Astrocyte (in vitro differentiated cells and primary cell): ENCODE measurements at regions not wholly inside any gene's neighbourhood (a gene's known extent, or its start where the extent isn't known, plus 50 kb on each side); places are given as distances from the start of the nearest gene placed in this dataset.

Experiments used
- DNase-seq: peaks from one replicate; pipeline ENCODE4 v3.0.0-alpha.2; 2010; ENCODE audit warnings: low read depth
- FAIRE-seq: peaks from 2 replicates; lab custom pipeline; 2011; peaks lifted over from hg19 to GRCh38; lab: Jason Lieb, UNC
- H2AFZ ChIP-seq: 2 replicates; pipeline ENCODE4 v1.6.0; 2012; ENCODE audit warnings: low read depth, low read length, inconsistent platforms
- H3K27ac ChIP-seq: 2 replicates; pipeline ENCODE4 v1.5.1; 2011; ENCODE audit warnings: low read depth, low read length, inconsistent platforms
- H3K27me3 ChIP-seq: 2 replicates; pipeline ENCODE4 v1.6.0; 2011; ENCODE audit warnings: low read length, inconsistent platforms; ENCODE audit not compliant: insufficient read depth
- H3K36me3 ChIP-seq: 2 replicates; pipeline ENCODE4 v1.5.1; 2011; ENCODE audit warnings: low read length, inconsistent platforms; ENCODE audit not compliant: insufficient read depth
- H3K4me1 ChIP-seq: 2 replicates; pipeline ENCODE4 v1.5.1; 2011; ENCODE audit warnings: low read length, inconsistent platforms; ENCODE audit not compliant: insufficient read depth
- H3K4me2 ChIP-seq: 2 replicates; pipeline ENCODE4 v1.6.0; 2012; ENCODE audit warnings: low read length, inconsistent platforms
- H3K4me3 ChIP-seq: 2 replicates; pipeline ENCODE4 v1.5.1; 2011; ENCODE audit warnings: low read depth, mild to moderate bottlenecking, low read length, inconsistent platforms; ENCODE audit not compliant: insufficient read depth
- H3K79me2 ChIP-seq: 2 replicates; pipeline ENCODE4 v1.6.0; 2012; ENCODE audit warnings: mild to moderate bottlenecking, low read length, inconsistent platforms; ENCODE audit not compliant: insufficient read depth
- H3K9ac ChIP-seq: 2 replicates; pipeline ENCODE4 v1.6.0; 2012; ENCODE audit warnings: mild to moderate bottlenecking, low read length, inconsistent platforms
- H3K9me3 ChIP-seq: 2 replicates; pipeline ENCODE4 v1.5.1; 2012; ENCODE audit warnings: low read depth, mild to moderate bottlenecking, low read length, inconsistent platforms; ENCODE audit not compliant: insufficient read depth
- H4K20me1 ChIP-seq: 2 replicates; pipeline ENCODE4 v1.6.0; 2012; ENCODE audit warnings: low read length, inconsistent platforms; ENCODE audit not compliant: insufficient read depth
- H3K27ac Mint-ChIP-seq: one replicate; pipeline ENCODE4 v1.8.0; 2021; ENCODE audit warnings: mild to moderate bottlenecking, mixed read lengths; ENCODE audit not compliant: unreplicated experiment
- H3K27me3 Mint-ChIP-seq: one replicate; pipeline ENCODE4 v1.8.0; 2021; ENCODE audit warnings: low read depth, mixed read lengths; ENCODE audit not compliant: unreplicated experiment
- H3K36me3 Mint-ChIP-seq: one replicate; pipeline ENCODE4 v1.8.0; 2021; ENCODE audit warnings: low read depth, mixed read lengths; ENCODE audit not compliant: unreplicated experiment
- H3K4me1 Mint-ChIP-seq: one replicate; pipeline ENCODE4 v1.8.0; 2021; ENCODE audit warnings: low read depth, mixed read lengths; ENCODE audit not compliant: unreplicated experiment
- H3K4me3 Mint-ChIP-seq: one replicate; pipeline ENCODE4 v1.8.0; 2021; ENCODE audit warnings: mild to moderate bottlenecking, moderate library complexity, mixed read lengths; ENCODE audit not compliant: unreplicated experiment
- H3K9me3 Mint-ChIP-seq: one replicate; pipeline ENCODE4 v1.8.0; 2021; ENCODE audit warnings: mild to moderate bottlenecking, mixed read lengths; ENCODE audit not compliant: unreplicated experiment
- EZH2 ChIP-seq: IDR thresholded peaks from 2 replicates; pipeline ENCODE4 v1.6.1; 2012; ENCODE audit warnings: mild to moderate bottlenecking, low read length, inconsistent platforms; ENCODE audit not compliant: insufficient read depth
- TF ChIP-seq, protein P1 (sequence below): IDR thresholded peaks from 2 replicates; pipeline ENCODE4 v1.5.1; 2011; ENCODE audit warnings: low read depth, mild to moderate bottlenecking, inconsistent platforms, low read length, moderate library complexity; ENCODE audit not compliant: insufficient read depth

GRCh38 chr2:78431241-78431640, 594.3 kb upstream of the REG3G start:
- no peaks in the 10 kb centered on the region for H3K4me1 Mint-ChIP-seq
- no peaks in the 10 kb centered on the region for H3K27me3 Mint-ChIP-seq
- no peak overlapping the region for H3K4me3 ChIP-seq
- H3K4me3 Mint-ChIP-seq = no peak overlapping the region
- H3K27me3 ChIP-seq = no peaks in the 10 kb centered on the region
- H3K4me2 ChIP-seq = no peak overlapping the region
- no peaks in the 10 kb centered on the region for H4K20me1 ChIP-seq
- H3K4me1 ChIP-seq = no peaks in the 10 kb centered on the region
- no peak for FAIRE-seq
- H3K36me3 Mint-ChIP-seq = no peaks in the 10 kb centered on the region
- no peak overlapping the region for H2AFZ ChIP-seq
- no peak for TF ChIP-seq EZH2
- TF ChIP-seq, protein P1, sequence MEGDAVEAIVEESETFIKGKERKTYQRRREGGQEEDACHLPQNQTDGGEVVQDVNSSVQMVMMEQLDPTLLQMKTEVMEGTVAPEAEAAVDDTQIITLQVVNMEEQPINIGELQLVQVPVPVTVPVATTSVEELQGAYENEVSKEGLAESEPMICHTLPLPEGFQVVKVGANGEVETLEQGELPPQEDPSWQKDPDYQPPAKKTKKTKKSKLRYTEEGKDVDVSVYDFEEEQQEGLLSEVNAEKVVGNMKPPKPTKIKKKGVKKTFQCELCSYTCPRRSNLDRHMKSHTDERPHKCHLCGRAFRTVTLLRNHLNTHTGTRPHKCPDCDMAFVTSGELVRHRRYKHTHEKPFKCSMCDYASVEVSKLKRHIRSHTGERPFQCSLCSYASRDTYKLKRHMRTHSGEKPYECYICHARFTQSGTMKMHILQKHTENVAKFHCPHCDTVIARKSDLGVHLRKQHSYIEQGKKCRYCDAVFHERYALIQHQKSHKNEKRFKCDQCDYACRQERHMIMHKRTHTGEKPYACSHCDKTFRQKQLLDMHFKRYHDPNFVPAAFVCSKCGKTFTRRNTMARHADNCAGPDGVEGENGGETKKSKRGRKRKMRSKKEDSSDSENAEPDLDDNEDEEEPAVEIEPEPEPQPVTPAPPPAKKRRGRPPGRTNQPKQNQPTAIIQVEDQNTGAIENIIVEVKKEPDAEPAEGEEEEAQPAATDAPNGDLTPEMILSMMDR = no peak
- no peaks in the 10 kb centered on the region for H3K9me3 Mint-ChIP-seq
- H3K9me3 ChIP-seq = no peaks in the 10 kb centered on the region
- H3K9ac ChIP-seq = no peak overlapping the region
- no peak overlapping the region for H3K27ac Mint-ChIP-seq
- H3K27ac ChIP-seq = no peak overlapping the region
- no peaks in the 10 kb centered on the region for H3K79me2 ChIP-seq
- H3K36me3 ChIP-seq = no peaks in the 10 kb centered on the region
- no peak for DNase-seq

GRCh38 chr2:78439122-78439521, 586.4 kb upstream of the REG3G start:
- Histone ChIP-seq H2AFZ (no peak overlapping the region), H3K9me3 (no peaks in the 10 kb centered on the region), H3K4me1 (no peaks in the 10 kb centered on the region), H3K79me2 (no peaks in the 10 kb centered on the region), H3K9ac (no peak overlapping the region), H3K4me3 (no peak overlapping the region), H3K36me3 (no peaks in the 10 kb centered on the region), H4K20me1 (no peaks in the 10 kb centered on the region), H3K4me2 (no peak overlapping the region), H3K27me3 (no peaks in the 10 kb centered on the region), H3K27ac (no peak overlapping the region)
- Mint-ChIP-seq H3K27me3 (no peaks in the 10 kb centered on the region), H3K4me3 (no peak overlapping the region), H3K4me1 (peaks cover 2% of the 10 kb centered on the region), H3K9me3 (no peaks in the 10 kb centered on the region), H3K36me3 (no peaks in the 10 kb centered on the region), H3K27ac (no peak overlapping the region)
- FAIRE-seq (no peak), DNase-seq (no peak)
- TF ChIP-seq, protein P1 = no peak
- no peak for TF ChIP-seq EZH2

- no peaks in the 10 kb centered on the region for H3K27me3 ChIP-seq
- H3K4me1 Mint-ChIP-seq = no peaks in the 10 kb centered on the region
- H3K36me3 Mint-ChIP-seq = no peaks in the 10 kb centered on the region
- no peak overlapping the region for H3K4me3 Mint-ChIP-seq
- H3K9ac ChIP-seq = no peak overlapping the region
- DNase-seq = no peak
- H3K4me1 ChIP-seq = no peaks in the 10 kb centered on the region
- no peaks in the 10 kb centered on the region for H4K20me1 ChIP-seq
- H3K9me3 Mint-ChIP-seq = no peaks in the 10 kb centered on the region
- H3K4me3 ChIP-seq = no peak overlapping the region
- H3K27ac Mint-ChIP-seq = no peak overlapping the region
- H3K36me3 ChIP-seq = no peaks in the 10 kb centered on the region
- TF ChIP-seq EZH2 = no peak
- TF ChIP-seq, protein P1 = no peak
- no peak for FAIRE-seq
- H3K9me3 ChIP-seq = no peaks in the 10 kb centered on the region
- no peaks in the 10 kb centered on the region for H3K79me2 ChIP-seq
- no peak overlapping the region for H2AFZ ChIP-seq
- H3K4me2 ChIP-seq = no peak overlapping the region
- H3K27me3 Mint-ChIP-seq = no peaks in the 10 kb centered on the region
- H3K27ac ChIP-seq = no peak overlapping the region
Measured at GRCh38 chr2:78455586-78455985, 569.9 kb upstream of the REG3G start.
